Large intestine (tissue), 3 donors: ENCODE measurements at regions not wholly inside any gene's neighbourhood (a gene's known extent, or its start where the extent isn't known, plus 50 kb on each side); places are given as distances from the start of the nearest gene placed in this dataset.
A peak's percentile ranks its signal among the peaks of the same experiment; 100 is the strongest.

ENCODE experiments used
- DNase-seq, 2 donors: peaks; one replicate each; pipeline versions ENCODE4 v3.0.0 to v3.0.0-alpha.2; 2013
- H3K27ac ChIP-seq: one replicate; pipeline ENCODE4 v1.5.1; 2013; ENCODE audit warnings: low read length
- H3K27me3 ChIP-seq: 2 replicates; pipeline ENCODE4 v1.6.1; 2013; ENCODE audit warnings: low read length; ENCODE audit not compliant: control insufficient read depth, insufficient read depth
- H3K36me3 ChIP-seq: 2 replicates; pipeline ENCODE4 v1.6.1; 2013; ENCODE audit warnings: low read length; ENCODE audit not compliant: control insufficient read depth, insufficient read depth
- H3K4me1 ChIP-seq: one replicate; pipeline ENCODE4 v1.6.1; 2013; ENCODE audit warnings: low read length; ENCODE audit not compliant: control insufficient read depth, insufficient read depth
- H3K4me3 ChIP-seq: one replicate; pipeline ENCODE4 v1.5.1; 2013; ENCODE audit warnings: low read length
- H3K9me3 ChIP-seq: one replicate; pipeline ENCODE4 v1.6.1; 2013; ENCODE audit warnings: mild to moderate bottlenecking, low read depth, low read length, moderate library complexity; ENCODE audit not compliant: control insufficient read depth
- WGBS: methylation state at CpG from one replicate; pipeline ENCODE4 v1.1.5; 2013; ENCODE audit warnings: low lambda C conversion rate; ENCODE audit not compliant: insufficient coverage; 5-methylcytosine and 5-hydroxymethylcytosine counted together

DNA sequence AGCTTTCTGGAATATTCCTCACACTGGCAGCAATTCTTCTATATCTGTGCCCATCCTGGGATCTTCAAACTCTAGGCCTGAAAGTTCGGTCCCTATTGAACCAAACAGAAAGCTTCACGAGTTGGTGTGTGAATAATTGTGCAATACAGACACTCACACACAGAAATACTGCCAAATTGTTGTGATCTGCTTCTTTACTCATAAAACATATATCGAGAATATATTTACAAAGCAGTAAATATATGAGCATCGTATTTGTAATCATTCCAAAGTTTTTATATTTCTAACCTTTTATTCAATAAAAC, 56.6 kb upstream of the BEX4 start:
- Histone ChIP-seq H3K36me3 (no peaks in the 10 kb centered on the region), H3K4me3 (no peak overlapping the region), H3K4me1 (no peaks in the 10 kb centered on the region), H3K27ac (no peak overlapping the region), H3K9me3 (no peaks in the 10 kb centered on the region), H3K27me3 (no peaks in the 10 kb centered on the region)
- DNase-seq: no peak
- WGBS: 17% methylated on average over 1 of the region's 4 CpGs

DNA sequence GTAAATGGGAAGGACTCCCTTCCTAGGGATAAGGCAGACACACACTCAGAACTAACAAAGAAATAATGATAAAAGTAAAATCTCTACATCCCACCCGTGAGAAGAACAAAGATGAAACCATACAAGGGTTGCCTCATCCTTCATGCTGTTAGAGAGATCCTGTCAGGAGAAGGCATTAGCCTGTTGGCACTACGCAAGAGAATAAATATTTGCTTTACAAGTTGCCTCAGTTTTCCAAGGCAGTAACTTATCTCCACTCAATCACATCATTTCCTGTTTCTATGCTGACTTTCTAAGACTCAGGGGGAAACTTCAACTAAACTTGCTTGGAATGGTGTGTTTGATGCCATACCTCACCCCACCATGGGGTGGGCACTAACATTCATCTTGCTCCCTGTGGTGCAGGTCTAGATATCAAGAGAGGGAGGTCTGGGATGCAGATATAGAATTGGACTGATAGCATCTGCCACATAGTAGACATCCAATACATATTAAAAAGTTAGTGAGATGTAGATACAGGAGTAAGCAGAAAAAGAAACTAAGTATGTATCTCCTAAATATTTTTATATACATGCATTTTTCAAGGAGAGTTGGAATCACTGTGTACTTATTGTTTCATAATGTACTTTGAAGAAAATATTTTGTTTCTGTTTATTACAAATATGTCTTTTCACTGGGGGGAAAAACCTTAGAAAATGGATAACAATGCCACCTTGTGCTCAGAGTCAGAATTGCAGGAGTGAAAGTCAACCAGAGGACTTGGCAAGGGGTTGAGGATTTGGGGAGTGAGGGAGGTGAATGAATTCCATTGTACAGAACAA, 57.2 kb upstream of the BEX4 start:
- H3K27me3 ChIP-seq: no peaks in the 10 kb centered on the region
- H3K4me1 ChIP-seq: no peaks in the 10 kb centered on the region
- H3K9me3 ChIP-seq: no peaks in the 10 kb centered on the region
- no peaks in the 10 kb centered on the region for H3K36me3 ChIP-seq
- H3K27ac ChIP-seq: no peak overlapping the region
- no CpG with 5 or more reads among the region's 2 CpGs for WGBS
- peak in 1 of 2 donors; percentile 6 for DNase-seq
- H3K4me3 ChIP-seq: no peak overlapping the region

DNA sequence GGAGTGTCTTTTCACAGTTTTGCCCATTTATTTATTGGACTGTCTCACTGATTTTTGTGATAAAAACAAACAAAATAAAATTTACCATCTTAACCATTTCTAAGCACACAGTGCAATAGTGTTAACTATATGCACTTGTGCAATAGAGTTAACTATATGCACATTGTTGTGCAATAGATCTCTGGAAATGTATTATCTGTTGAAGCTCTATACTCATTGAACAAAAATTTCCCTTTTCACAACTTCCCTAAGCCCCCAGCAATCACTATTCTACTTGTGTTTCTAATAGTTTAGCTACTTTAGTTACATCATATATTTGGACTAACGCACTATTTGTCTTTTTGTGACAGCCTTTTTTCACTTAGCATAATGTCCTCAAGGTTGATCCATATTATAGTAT, 59.7 kb upstream of the BEX4 start:
- Histone ChIP-seq H3K27ac (no peak overlapping the region), H3K9me3 (no peaks in the 10 kb centered on the region), H3K27me3 (no peaks in the 10 kb centered on the region), H3K36me3 (no peaks in the 10 kb centered on the region), H3K4me1 (no peaks in the 10 kb centered on the region), H3K4me3 (no peak overlapping the region)
- DNase-seq: no peak
- no CpG with 5 or more reads among the region's 1 CpG for WGBS

DNA sequence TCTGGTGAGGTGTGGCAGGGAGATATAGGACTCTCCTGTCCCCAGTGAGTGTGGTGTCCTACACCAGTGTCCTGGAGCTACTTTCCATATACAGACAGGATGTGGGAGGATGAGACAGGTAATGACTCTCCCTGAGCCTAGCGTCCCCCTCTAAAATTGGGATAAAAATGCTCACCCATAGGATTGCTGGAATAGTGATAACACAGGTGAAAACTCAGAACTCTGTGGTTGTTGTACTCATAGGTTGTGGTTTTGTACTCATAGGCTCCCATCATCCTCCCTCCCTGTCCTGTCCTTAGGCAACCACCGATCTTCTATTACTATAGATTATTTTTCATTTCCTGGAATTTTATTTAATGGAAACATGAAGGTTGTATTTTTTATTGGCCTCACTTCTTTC, 60.7 kb upstream of the NXF3 start:
- Histone ChIP-seq H3K27ac (no peak overlapping the region), H3K4me1 (no peaks in the 10 kb centered on the region), H3K9me3 (no peaks in the 10 kb centered on the region), H3K4me3 (no peak overlapping the region), H3K36me3 (no peaks in the 10 kb centered on the region), H3K27me3 (no peaks in the 10 kb centered on the region)
- DNase-seq: no peak
- WGBS: no CpG with 5 or more reads among the region's 2 CpGs

DNA sequence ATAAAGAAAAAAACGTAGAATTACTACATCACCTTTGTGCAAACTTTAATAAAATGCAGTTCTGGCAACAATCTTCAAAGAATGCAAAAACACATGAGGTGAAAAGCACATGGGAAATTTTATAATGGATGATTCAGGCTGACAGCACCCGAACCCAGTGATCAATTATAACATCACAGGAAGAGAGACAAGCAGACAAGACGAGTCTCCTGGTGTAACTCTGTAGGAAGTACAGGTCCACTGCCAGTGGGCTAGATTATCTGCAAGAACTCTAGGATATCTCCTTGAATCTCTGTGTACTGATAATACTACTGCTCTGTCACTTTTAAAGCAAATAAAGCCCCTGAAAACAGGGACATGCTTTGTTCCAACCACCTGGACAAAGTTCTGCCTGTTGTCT, 58.9 kb upstream of the NXF3 start:
- Histone ChIP-seq H3K4me1 (no peaks in the 10 kb centered on the region), H3K36me3 (no peaks in the 10 kb centered on the region), H3K27me3 (no peaks in the 10 kb centered on the region), H3K4me3 (no peak overlapping the region), H3K27ac (no peak overlapping the region), H3K9me3 (no peaks in the 10 kb centered on the region)
- WGBS: no CpG with 5 or more reads among the region's 3 CpGs
- DNase-seq: no peak

DNA sequence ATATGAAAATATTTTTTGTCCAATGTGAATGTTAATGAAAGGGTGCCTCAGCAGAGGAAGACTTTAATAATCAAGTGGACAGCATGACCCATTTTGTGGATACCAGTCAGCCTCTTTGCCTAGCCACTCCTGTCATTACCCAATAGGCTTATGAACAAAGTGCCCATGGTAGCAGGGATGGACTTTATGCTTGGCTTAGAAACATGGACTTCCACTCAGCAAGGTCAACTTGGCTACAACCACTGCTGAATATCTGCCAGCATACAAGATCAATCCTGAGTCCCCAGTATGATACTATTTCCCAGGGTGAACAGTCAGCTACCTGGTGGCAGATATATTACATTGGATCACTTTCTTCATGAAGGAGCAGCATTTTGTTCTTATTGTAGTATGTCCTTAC, 56.7 kb upstream of the NXF3 start:
- no peaks in the 10 kb centered on the region for H3K36me3 ChIP-seq
- no peaks in the 10 kb centered on the region for H3K9me3 ChIP-seq
- no peak overlapping the region for H3K27ac ChIP-seq
- DNase-seq: no peak
- no peaks in the 10 kb centered on the region for H3K4me1 ChIP-seq
- H3K27me3 ChIP-seq: no peaks in the 10 kb centered on the region
- no peak overlapping the region for H3K4me3 ChIP-seq

DNA sequence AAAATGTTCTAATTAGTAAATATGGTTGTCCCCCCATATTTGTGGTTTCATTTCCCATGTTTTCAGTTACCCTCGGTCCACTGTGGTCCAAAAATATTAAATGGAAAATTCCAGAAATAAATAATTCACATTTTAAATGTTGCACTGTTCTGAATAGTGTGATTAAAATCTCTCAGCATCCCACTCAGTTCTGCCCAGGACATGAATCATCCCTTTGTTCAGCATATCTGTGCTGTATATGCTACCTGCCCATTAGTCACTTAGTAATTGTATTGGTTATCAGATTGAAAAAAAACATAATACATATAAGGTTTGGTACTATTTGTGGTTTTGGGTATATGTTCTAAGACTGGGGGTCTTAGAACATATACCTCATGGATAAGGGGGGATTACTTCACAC, 55.1 kb upstream of the NXF3 start:
- Histone ChIP-seq H3K9me3 (no peaks in the 10 kb centered on the region), H3K4me3 (no peak overlapping the region), H3K27ac (no peak overlapping the region), H3K27me3 (no peaks in the 10 kb centered on the region), H3K4me1 (no peaks in the 10 kb centered on the region), H3K36me3 (no peaks in the 10 kb centered on the region)
- WGBS: no CpG with 5 or more reads among the region's 1 CpG
- DNase-seq: no peak
